ENCODE measurements at regions not wholly inside any gene's neighbourhood (a gene's known extent, or its start where the extent isn't known, plus 50 kb on each side); places are given as distances from the start of the nearest gene placed in this dataset.

DNA sequence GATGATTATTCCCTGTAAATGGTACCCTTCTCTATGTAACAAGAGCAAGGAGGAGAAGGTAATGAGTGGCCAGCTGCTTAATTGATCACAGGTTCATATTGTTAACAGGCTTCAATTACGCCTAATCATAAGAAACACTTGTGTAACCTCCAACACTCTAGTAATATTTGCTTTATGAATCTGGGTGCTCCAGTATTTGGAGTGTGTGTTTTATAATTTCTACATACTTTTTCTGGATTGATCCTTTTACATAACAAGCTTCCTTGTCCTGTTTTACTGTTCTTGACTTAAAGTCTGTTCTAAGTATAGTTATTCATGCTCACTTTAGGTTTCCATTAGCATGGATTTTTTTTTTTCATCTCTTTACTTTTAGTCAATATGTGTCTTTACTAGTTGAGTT, 984.2 kb downstream of the AMY1C start:
- no peak for DNase-seq

DNA sequence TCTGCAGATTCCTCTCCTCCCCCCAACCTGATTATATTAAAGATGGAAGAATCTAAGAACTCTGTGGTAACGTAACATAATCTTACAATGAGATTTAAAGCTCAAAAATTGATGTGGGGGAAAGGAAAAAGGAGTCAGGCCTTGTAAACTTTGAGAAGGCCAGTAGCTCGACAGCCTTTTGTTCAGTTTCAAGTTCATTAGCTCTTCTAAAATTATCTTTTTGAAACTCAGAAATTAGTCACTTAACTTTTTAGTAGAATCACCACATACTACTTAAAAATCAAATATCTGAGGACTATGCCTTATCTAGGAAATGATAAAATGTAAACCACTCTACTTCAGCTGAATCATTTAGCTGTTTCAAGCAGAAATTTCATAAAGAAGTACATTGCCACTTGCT, 996.2 kb downstream of the AMY1C start:
- DNase-seq = no peak

DNA sequence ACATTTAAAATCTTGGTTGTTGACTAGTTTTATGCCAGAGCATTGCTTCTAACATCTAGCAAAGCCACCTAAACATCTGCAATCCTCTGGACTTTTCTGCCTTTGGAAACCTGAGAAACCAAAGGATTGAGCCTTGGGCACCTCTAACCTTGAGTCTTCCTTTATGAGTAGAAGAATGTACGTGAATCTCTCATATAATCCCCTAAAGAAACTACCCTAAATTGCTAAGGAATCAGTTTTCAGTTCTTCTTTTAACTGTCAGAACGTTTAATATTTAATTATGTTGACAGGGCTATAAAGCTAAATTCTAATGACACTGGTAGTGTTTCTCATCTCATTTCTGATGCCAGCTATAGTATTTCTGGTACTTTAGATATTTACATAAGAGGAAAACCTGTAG, 997.3 kb downstream of the AMY1C start:
- no peak for DNase-seq

DNA sequence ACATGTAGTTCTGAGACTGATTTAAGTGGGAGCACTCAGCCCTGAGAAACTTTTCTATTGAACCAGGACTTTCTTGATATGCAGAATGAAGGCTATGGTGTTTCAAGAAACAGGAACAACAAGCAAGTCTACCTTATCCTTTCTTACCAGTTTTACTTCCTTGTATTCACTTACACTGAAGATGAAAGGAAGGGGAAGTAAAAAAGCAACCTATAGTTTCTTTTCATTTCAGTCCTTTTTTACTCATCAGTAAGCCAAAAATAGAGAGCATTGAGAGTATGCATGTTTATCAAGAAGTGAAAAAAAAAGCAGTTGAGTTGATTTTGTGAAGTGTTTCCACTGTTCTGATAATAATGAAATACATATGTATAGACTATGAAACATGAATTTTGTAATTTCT, 1010.3 kb downstream of the AMY1C start:
- no peak for DNase-seq

DNA sequence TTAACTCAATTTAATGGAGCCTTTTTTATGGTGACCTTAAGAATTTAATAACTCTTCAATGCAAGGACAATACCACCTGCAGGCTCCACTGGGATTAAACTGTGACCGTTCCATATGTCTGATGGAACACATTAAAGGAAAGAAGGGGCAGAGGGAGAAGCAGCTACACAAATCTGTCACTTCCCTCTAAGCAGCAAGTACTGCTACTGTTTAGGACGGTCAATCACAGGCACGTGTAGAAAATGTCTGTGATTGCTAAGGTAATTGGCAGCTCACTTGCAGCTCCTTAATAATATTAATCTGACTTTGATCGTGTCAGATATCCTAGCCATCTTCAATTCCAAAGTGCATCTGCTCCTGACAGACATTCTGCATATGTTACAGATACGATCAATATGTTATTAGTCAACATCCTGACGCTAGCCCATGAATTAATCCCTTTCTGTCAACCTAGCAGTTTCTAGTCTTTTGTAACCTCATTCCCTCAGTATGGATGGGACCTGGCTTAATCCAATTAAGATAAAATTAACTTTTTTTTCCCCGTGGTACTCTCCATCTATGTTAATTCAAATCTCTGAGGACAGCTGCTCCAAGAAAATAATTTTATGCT, 1012.4 kb downstream of the AMY1C start:
- DNase-seq = no peak

DNA sequence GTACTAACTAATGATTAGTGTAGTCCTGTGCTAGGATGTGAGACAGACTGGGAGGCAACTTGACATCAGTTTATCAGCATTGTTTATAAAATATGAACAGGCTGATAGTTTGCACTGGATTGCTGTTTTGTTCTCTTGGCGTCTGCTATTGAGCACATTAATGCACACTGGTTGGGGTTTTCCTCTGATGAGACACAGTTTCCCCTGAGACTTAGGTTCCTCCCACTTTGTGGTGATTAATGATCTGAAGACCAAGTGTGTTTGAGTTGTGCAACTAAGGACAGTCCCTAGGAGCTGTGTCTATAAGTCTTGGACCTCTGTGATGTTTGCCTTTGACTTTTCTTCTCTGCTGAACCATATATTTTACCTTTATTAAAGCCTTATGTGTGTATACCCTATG, 1015.4 kb downstream of the AMY1C start:
- no peak for DNase-seq

DNA sequence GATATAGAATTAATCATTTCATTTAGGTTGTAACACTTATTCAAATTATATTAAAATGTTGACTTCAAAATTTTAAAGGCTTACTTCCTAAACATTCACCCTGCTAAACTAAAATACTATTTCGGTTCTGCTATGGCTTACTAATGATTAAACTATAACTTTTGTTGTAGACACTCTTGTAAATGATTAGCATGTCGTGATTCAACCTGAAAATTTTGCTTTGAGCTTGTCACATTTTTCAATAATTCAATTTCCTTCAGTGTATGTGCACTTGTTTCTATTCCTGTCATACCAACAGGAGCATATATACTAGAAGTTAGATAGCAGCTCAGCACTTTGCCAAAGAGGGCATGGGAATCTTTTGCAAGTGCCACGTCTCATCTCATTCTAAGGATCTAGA, 1018.8 kb downstream of the AMY1C start:
- no peak for DNase-seq

DNA sequence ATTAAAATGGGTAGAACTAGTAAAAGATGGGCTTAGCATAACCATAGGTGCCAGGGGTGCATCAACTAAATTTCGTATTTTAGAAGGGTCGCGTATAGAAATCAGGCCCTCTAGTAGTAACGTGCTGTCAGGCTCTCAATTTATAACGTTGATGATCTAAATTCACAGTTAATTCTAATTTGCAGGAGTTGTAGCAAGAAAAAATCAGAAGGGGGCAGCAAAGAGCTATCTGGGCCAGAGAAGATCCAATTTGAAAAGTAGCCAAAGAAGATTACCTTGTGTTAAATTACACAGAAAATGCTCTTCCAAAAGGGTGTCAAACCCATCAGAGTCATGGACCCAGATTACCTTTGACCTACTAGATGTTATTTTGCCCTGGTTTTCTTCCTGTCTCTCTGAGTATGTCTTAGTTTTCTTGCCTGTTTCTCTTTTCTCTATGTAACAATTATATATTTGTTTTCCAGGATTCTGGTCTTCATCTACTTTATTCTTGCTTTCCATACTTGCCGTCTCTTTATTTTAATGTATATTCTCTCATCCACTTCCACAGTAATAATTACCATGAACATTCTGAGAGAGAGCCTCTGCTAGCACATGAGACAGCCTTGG, 1030.9 kb downstream of the AMY1C start:
- peak in 1 of 2 donors; percentile 23 for DNase-seq

DNA sequence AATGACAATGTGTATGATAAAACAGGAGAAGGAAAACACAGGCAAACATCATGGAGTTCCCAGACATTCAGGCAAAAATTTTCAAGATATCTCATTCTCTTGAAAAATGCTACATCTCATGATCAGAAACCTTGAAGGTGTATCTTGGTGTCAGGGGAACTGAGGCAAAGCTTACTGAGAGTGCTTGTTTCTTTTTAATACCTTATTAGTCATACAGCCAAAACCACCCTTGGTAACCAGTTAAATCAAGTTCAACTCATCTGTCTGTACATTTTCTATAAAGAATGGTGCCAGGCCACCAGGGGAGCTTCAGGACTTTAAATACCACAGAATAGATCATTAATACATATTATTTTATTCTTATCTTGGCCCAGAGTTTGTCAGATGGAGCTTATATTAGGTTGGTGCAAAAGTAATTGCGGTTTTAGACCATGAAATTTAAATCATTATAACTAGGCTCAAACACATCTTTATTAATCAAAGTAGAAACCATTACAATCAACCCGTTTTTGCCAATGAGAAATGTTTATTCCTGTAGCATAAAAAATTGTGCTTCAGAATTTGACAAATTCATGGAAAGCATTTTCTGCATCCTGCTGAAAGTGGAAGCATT, 1036.0 kb downstream of the AMY1C start:
- DNase-seq = no peak

DNA sequence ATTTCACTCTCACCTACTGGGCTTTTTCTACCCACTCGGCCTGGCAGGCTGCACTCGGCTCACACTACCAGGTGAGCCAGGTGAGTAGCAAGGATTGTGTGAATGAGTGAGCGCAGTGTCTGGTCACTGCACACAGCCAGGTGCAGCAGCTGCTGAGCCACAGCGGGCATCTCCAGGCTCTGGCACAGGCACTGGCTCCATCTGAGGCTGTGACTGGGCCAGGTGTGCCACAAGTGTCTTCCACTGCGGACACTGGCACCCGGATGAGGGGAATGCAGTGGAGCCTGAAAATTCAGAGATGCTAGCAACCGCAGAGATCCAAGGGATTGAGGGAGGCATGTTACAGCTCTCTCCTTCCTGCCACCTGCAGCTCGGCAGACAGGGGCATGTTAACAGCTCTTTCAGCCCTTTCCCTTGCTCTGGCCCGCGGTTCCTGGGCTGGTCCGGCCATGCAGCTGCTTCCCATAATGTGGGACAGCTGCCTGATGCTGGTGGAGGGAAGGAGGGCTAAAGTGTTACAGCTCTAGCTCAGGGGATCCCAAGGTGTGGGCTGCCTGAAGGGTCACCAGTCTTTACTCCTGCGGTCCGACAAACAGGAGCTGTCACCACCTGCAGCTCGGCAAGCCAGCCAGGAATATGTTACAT, 1038.3 kb downstream of the AMY1C start:
- DNase-seq = no peak

DNA sequence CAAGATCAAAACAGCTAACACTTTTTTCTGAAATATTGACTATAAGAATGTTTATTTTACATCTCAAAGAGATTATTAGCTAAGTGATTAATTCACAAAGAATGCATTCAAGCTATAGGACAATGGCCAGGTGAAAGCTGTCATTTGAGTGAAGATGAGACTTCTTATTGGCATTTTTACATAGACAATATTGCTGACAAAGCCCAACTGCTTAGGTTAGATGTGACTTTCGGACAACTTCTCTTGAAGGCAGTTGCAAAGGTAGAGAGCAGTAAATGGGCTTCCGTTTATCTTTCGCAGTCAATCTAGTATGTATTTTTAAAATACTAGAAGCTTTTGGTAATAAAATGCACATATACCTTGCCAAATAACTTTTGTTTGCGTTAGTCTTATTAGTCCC, 1041.3 kb downstream of the AMY1C start:
- no peak for DNase-seq

DNA sequence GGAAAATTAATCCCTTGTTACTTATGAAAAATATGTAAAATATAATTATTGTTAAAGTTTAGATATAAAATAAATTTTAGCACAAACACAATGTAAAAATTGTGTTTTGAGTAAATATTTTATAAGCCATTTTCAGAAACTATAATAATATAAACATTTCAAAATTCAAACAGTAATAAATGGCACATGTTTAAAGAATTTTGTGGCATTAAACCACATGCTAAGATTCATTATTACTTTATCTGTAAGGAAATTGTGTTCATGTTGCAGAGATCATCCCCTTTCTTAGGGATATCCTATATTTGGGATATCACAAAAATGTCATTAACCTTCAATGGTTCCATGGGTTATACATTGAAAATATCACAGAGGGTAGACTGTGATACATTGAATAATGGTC, 1044.3 kb downstream of the AMY1C start:
- no peak for DNase-seq

DNA sequence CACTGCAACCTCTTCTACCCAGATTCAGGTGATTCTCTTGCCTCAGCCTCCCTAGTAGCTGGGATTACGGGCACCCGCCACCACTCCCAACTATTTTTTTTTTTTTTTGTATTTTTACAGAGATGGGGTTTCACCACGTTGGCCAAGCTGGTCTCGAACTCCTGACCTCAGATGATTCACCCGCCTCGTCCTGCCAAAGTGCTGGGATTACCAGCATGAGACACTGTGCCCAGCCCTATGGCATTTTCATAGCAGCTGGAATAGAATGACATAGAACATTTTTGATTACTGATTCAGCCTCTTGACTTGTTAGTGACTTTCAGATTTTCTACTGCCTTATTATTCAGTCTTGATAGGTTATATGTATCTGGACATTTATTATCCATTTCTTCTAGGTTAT, 1046.2 kb downstream of the AMY1C start:
- DNase-seq = no peak

DNA sequence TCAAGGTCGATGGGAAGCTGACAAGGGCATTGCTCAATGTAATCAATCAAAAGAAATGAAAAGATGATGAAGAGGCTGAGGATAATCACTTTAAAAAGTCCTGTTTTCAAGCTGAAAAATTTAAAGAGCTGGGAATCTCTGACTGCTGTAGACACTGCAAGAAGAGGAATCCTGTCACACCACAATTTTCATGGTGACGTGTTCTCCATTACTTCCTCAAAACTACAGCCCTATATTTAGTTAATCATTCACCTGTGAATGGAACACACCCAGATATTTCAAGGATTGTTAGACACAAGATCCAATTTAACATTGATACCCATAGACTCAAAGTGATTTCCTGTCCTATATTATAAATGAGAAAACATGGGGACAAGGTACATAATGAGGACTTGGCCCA, 1048.3 kb downstream of the AMY1C start:
- DNase-seq = no peak

DNA sequence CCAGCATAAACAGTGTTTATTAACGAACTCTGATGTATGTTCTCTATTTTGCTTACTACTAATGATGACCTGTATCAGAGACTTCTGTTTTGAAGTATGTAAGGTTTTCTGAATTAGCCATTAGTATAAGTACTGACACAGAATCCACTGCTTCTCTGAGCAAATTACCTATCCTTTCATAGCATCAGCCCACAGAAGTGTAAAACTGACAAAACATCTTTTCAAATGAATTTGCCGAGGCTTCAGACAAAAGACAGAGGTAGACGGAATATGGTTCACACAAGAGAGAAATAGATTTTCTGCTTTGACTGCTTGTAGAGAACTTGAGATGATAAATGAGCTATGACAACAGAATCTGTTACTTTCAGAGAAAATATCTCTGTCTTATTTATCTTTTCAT, 1051.6 kb downstream of the AMY1C start:
- DNase-seq = no peak

DNA sequence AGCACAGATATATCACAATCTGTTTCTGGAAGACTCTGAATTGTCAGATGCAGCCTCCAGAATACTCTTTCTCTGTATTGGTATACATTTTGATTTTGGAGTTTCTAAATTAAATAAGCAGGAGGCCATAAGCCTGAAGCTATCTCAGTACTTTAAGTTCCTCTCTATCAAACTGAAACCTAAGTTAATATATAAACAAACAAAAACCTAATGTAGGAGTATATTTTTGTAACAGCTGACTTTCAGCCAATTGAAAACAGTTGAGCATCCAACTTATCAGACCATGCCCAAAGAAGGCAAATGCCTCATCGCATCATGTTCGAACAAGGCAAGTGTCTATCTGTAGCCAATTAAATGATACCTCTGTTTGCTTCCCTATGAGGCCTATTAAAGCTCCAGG, 1054.4 kb downstream of the AMY1C start:
- DNase-seq = no peak

DNA sequence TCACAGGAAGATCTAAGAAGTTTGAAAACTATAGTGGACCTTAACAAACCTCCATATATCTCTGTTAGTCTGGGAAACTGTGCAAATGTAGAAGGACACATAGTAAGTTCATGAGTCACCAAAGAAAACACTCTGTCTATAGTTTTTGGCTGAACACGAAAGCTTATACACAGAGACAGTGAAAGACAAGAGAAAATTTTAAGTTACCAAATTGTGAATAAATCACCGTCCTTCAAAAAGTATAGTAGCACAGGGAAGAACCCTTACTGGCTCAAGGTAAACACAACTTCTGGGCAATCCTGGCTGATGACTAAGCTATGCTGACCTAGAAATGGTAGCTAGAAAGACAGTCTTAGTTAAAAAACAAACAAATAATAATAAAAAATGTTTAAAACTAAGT, 1057.9 kb downstream of the AMY1C start:
- no peak for DNase-seq

DNA sequence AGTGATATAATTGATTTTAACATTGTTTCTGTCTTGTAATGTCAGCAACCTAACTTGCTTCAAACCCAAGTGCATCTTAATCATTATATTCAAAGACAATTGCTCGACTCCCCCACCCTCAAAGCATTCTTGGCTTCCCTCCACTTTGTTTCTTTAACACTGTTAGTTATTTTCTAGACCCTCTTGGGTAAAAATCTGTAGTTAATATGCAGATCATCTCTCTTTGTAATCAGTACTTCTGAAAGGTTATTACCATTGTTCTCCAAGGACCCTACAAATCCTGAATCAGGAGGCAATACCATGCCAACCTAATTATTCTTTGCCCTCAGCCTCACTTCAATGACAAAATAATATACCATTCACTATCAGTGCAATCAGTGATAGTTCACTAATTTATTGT, 1075.7 kb downstream of the AMY1C start:
- DNase-seq = no peak

DNA sequence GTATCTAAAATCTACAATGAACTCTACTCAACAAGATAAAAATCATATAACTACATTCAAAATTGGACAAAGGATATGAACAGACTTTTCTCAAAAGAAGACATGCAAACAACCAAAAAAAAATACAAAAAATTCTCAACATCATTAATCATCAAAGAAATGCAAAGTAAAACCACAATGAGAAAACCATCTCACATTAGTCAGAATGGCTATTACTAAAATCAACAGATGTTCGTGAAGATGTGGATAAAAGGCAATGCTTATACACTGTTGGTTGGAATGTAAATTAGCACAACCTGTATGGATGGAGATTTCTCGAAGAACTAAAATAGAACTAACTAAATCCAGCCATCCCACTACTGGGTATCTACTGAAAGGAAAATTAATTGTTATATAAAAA, 1080.8 kb downstream of the AMY1C start:
- no peak for DNase-seq

DNA sequence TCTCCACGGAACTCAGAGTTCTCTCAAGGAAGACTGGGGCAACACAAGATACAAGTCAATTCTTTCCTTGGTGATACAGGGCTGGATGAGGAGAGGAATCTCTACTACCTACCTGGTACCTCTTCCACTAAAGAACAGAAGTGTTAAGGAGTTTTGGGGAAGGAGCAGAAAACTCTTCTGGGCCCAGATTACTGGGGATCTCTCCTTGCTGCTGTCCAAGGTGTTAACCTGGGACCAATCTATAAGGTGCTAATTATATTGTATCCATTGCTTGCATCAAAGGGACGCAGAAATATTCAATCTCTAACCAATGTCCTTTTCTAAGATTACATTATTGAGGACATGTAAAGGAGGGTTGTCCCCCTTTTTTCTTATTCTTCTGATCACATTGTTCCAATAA, 1102.5 kb downstream of the AMY1C start:
- DNase-seq = no peak

DNA sequence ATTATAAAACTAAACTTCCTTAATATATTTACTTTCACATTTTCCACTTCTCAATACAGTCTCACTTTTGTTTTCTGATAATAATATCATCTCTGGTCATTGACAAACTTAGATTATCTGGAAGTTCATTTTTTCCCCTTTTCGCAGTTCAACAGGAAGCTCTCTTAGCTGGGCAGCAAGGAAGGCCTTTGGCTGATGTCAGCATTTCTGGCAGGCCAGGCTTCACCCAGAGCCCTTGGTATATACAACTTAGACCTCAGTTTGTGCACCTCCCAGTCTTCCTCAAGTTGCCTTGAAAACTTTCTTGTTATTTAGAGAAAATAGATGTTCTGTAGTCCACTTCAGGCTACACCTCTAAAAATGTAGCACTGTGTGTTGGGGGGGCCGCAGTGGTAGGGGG, 1103.6 kb downstream of the AMY1C start:
- DNase-seq = no peak

DNA sequence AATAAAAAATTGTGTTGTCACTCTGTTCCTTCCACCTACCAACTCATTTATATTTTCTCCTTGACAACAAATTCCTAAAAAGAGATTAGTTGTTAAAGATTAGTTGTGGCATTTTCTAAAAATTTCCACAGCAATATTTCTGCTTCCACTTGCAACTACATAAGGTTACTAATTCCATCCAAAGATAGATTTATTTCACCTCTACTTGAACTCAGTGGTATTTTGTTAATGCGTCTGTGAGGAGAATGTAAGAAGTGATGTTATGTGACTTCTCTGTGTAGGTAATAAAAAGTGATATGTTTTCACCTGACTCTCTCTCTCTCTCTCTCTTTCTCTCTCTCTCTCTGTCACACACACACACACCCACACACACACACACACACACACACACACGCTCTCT, 1104.8 kb downstream of the AMY1C start:
- DNase-seq = no peak

DNA sequence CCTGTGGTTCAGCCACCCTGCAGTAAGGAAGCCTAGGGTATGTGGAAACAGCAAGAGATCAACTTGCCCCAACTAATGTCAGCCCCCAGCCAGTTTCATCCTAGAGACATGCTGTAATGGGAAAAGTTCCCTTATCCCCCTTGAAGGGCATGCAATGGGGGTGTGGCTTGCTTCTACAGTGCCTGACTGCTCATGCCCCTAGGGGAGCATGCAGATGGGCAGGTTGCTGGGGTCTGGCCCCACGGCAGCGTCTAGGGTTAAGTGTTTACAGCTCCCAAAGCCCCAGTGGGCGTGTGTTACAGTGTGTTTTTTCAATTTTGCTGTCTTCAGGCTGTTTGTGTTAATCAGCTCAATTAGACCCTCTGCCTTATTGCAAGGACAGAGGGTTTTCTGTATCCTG, 1105.9 kb downstream of the AMY1C start:
- no peak for DNase-seq

DNA sequence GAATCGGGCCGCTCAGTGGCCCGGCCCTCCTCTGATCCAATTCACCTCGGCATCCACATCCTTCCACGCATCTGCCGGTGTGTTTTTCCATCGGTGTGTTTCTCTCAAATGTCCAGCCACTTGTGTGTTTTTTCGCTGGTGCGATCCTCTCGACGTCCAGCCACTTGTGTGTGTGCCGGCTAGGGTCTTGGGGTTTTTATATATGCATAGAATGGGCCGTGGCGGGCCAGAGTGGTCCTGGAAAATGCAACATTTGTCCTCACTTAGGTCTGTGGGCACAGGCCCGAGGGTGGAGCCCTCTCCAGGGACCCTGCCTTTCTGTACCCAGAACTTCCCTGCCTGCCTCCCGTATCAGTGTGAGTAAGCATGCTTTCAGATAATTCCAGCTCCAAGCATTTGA, 1106.4 kb downstream of the AMY1C start:
- no peak for DNase-seq
